ENCODE measurements at regions not wholly inside any gene's neighbourhood (a gene's known extent, or its start where the extent isn't known, plus 50 kb on each side); places are given as distances from the start of the nearest gene placed in this dataset.
"Not testable (repeated sequence)": the region's sequence is repeated elsewhere in the genome, so short reads cannot be mapped to it uniquely, and the experiment has no call there.

- no peaks in the 10 kb centered on the region for H3K27me3 Mint-ChIP-seq
- no peaks in the 10 kb centered on the region for H3K9me3 Mint-ChIP-seq
- ATAC-seq (replicated peaks), result no peak
- DNase-seq, result no peak
- H3K4me1 Mint-ChIP-seq (ENCODE audit: low read depth in 2 of 2), result no peaks in the 10 kb centered on the region
- H3K36me3 Mint-ChIP-seq (ENCODE audit: insufficient read depth), result no peaks in the 10 kb centered on the region
- no peak overlapping the region for H3K4me3 Mint-ChIP-seq
- no peak overlapping the region for H3K27ac Mint-ChIP-seq
Observed at GRCh38 chr4:106803083-106803482, 233.0 kb downstream of the DKK2 start.

GRCh38 chr4:106801386-106801785 lies 234.7 kb downstream of the DKK2 start:
- no peaks in the 10 kb centered on the region for H3K4me1 Mint-ChIP-seq (ENCODE audit: low read depth in 2 of 2)
- DNase-seq, result no peak
- H3K27ac Mint-ChIP-seq, result no peak overlapping the region
- H3K4me3 Mint-ChIP-seq, result no peak overlapping the region
- H3K36me3 Mint-ChIP-seq (ENCODE audit: insufficient read depth), result no peaks in the 10 kb centered on the region
- no peaks in the 10 kb centered on the region for H3K27me3 Mint-ChIP-seq
- ATAC-seq (replicated peaks), result no peak
- no peaks in the 10 kb centered on the region for H3K9me3 Mint-ChIP-seq

- no peaks in the 10 kb centered on the region for H3K4me1 Mint-ChIP-seq (ENCODE audit: low read depth in 2 of 2)
Observed at GRCh38 chr4:106796876-106797275, 239.2 kb downstream of the DKK2 start.

GRCh38 chr4:106795326-106795725 lies 240.8 kb downstream of the DKK2 start:
- no peak overlapping the region for H3K4me3 Mint-ChIP-seq
- H3K4me1 Mint-ChIP-seq (ENCODE audit: low read depth in 2 of 2), result no peaks in the 10 kb centered on the region
- no peak overlapping the region for H3K27ac Mint-ChIP-seq
- H3K9me3 Mint-ChIP-seq, result peaks cover 3 to 8% of the 10 kb centered on the region in 2 donors
- H3K36me3 Mint-ChIP-seq (ENCODE audit: insufficient read depth), result no peaks in the 10 kb centered on the region
- DNase-seq (no peak), ATAC-seq (replicated peaks) (no peak)
- H3K27me3 Mint-ChIP-seq, result no peaks in the 10 kb centered on the region

More at GRCh38 chr4:106796876-106797275, 239.2 kb downstream of the DKK2 start:
- H3K27me3 Mint-ChIP-seq, result no peaks in the 10 kb centered on the region
- no peak for ATAC-seq (replicated peaks)
- DNase-seq, result no peak
- no peaks in the 10 kb centered on the region for H3K36me3 Mint-ChIP-seq (ENCODE audit: insufficient read depth)
- no peak overlapping the region for H3K27ac Mint-ChIP-seq
- no peak overlapping the region for H3K4me3 Mint-ChIP-seq
- peaks cover 0 to 8% of the 10 kb centered on the region in 2 donors for H3K9me3 Mint-ChIP-seq

- Mint-ChIP-seq H3K4me3 (no peak overlapping the region), H3K27ac (no peak overlapping the region), H3K4me1 (ENCODE audit: low read depth in 2 of 2) (no peaks in the 10 kb centered on the region), H3K27me3 (no peaks in the 10 kb centered on the region), H3K9me3 (peaks cover 3 to 8% of the 10 kb centered on the region in 2 donors), H3K36me3 (ENCODE audit: insufficient read depth) (no peaks in the 10 kb centered on the region)
- DNase-seq (no peak), ATAC-seq (replicated peaks) (no peak)
Observed at GRCh38 chr4:106793933-106794332, 242.2 kb downstream of the DKK2 start.

- no peak for ATAC-seq (replicated peaks)
- H3K4me1 Mint-ChIP-seq (ENCODE audit: low read depth in 2 of 2), result no peaks in the 10 kb centered on the region
- H3K9me3 Mint-ChIP-seq, result peaks cover 0 to 4% of the 10 kb centered on the region in 2 donors
- H3K4me3 Mint-ChIP-seq, result no peak overlapping the region
- H3K36me3 Mint-ChIP-seq (ENCODE audit: insufficient read depth), result no peaks in the 10 kb centered on the region
- H3K27ac Mint-ChIP-seq, result no peak overlapping the region
- no peak for DNase-seq
- H3K27me3 Mint-ChIP-seq, result no peaks in the 10 kb centered on the region
Observed at GRCh38 chr4:106775636-106776035, 260.5 kb downstream of the DKK2 start.

GRCh38 chr4:106774055-106774454 lies 262.1 kb downstream of the DKK2 start:
- not testable (repeated sequence) for DNase-seq; H3K27me3 Mint-ChIP-seq; H3K27ac Mint-ChIP-seq; ATAC-seq (replicated peaks); H3K4me1 Mint-ChIP-seq (ENCODE audit: low read depth in 2 of 2); H3K9me3 Mint-ChIP-seq; H3K4me3 Mint-ChIP-seq; H3K36me3 Mint-ChIP-seq (ENCODE audit: insufficient read depth)

- no peak overlapping the region for H3K4me3 Mint-ChIP-seq
- H3K36me3 Mint-ChIP-seq (ENCODE audit: insufficient read depth), result no peaks in the 10 kb centered on the region
- no peaks in the 10 kb centered on the region for H3K27me3 Mint-ChIP-seq
- no peak overlapping the region for H3K27ac Mint-ChIP-seq
- ATAC-seq (replicated peaks), result no peak
- H3K4me1 Mint-ChIP-seq (ENCODE audit: low read depth in 2 of 2), result no peaks in the 10 kb centered on the region
- peaks cover 4 to 10% of the 10 kb centered on the region in 2 donors for H3K9me3 Mint-ChIP-seq
- no peak for DNase-seq
Observed at GRCh38 chr4:106773076-106773905, 262.8 kb downstream of the DKK2 start.

- Mint-ChIP-seq H3K9me3 (peaks cover 5 to 10% of the 10 kb centered on the region in 2 donors), H3K36me3 (ENCODE audit: insufficient read depth) (no peaks in the 10 kb centered on the region), H3K4me3 (no peak overlapping the region), H3K27ac (no peak overlapping the region), H3K27me3 (no peaks in the 10 kb centered on the region), H3K4me1 (ENCODE audit: low read depth in 2 of 2) (no peaks in the 10 kb centered on the region)
- DNase-seq (no peak), ATAC-seq (replicated peaks) (no peak)
Observed at GRCh38 chr4:106767991-106768390, 268.1 kb downstream of the DKK2 start.

GRCh38 chr4:106766519-106766918 lies 269.6 kb downstream of the DKK2 start:
- ATAC-seq (replicated peaks) (no peak), DNase-seq (no peak)
- H3K27ac Mint-ChIP-seq, result no peak overlapping the region
- H3K9me3 Mint-ChIP-seq, result peaks cover 5 to 10% of the 10 kb centered on the region in 2 donors
- no peak overlapping the region for H3K4me3 Mint-ChIP-seq
- no peaks in the 10 kb centered on the region for H3K36me3 Mint-ChIP-seq (ENCODE audit: insufficient read depth)
- H3K4me1 Mint-ChIP-seq (ENCODE audit: low read depth in 2 of 2), result no peaks in the 10 kb centered on the region
- no peaks in the 10 kb centered on the region for H3K27me3 Mint-ChIP-seq

GRCh38 chr4:106764774-106765173 lies 271.3 kb downstream of the DKK2 start:
- no peak overlapping the region for H3K4me3 Mint-ChIP-seq

GRCh38 chr4:106762666-106763443 lies 273.3 kb downstream of the DKK2 start:
- no peak overlapping the region for H3K27ac Mint-ChIP-seq
- no peaks in the 10 kb centered on the region for H3K4me1 Mint-ChIP-seq (ENCODE audit: low read depth in 2 of 2)
- DNase-seq (no peak), ATAC-seq (replicated peaks) (no peak)
- H3K9me3 Mint-ChIP-seq, result peaks cover 0 to 5% of the 10 kb centered on the region in 2 donors
- H3K36me3 Mint-ChIP-seq (ENCODE audit: insufficient read depth), result no peaks in the 10 kb centered on the region
- H3K4me3 Mint-ChIP-seq, result no peak overlapping the region
- H3K27me3 Mint-ChIP-seq, result no peaks in the 10 kb centered on the region

More at GRCh38 chr4:106764774-106765173, 271.3 kb downstream of the DKK2 start:
- H3K4me1 Mint-ChIP-seq (ENCODE audit: low read depth in 2 of 2), result no peaks in the 10 kb centered on the region
- H3K9me3 Mint-ChIP-seq, result peaks cover 6 to 8% of the 10 kb centered on the region in 2 donors
- H3K27me3 Mint-ChIP-seq, result no peaks in the 10 kb centered on the region
- ATAC-seq (replicated peaks) (no peak), DNase-seq (no peak)
- no peak overlapping the region for H3K27ac Mint-ChIP-seq
- no peaks in the 10 kb centered on the region for H3K36me3 Mint-ChIP-seq (ENCODE audit: insufficient read depth)

- DNase-seq (no peak), ATAC-seq (replicated peaks) (no peak)
- H3K9me3 Mint-ChIP-seq, result peaks cover 0 to 2% of the 10 kb centered on the region in 2 donors
- no peaks in the 10 kb centered on the region for H3K36me3 Mint-ChIP-seq (ENCODE audit: insufficient read depth)
- H3K4me3 Mint-ChIP-seq, result no peak overlapping the region
- no peaks in the 10 kb centered on the region for H3K27me3 Mint-ChIP-seq
- no peak overlapping the region for H3K27ac Mint-ChIP-seq
- no peaks in the 10 kb centered on the region for H3K4me1 Mint-ChIP-seq (ENCODE audit: low read depth in 2 of 2)
Observed at GRCh38 chr4:106753426-106753825, 282.7 kb downstream of the DKK2 start.

- Mint-ChIP-seq H3K4me1 (ENCODE audit: low read depth in 2 of 2) (no peaks in the 10 kb centered on the region), H3K36me3 (ENCODE audit: insufficient read depth) (no peaks in the 10 kb centered on the region), H3K27me3 (no peaks in the 10 kb centered on the region), H3K4me3 (no peak overlapping the region), H3K27ac (no peak overlapping the region), H3K9me3 (peaks cover 5 to 6% of the 10 kb centered on the region in 2 donors)
- ATAC-seq (replicated peaks) (no peak), DNase-seq (no peak)
Observed at GRCh38 chr4:106746451-106746850, 289.7 kb downstream of the DKK2 start.

Measured in effector memory CD8-positive, alpha-beta T cell (primary cell).